Neural progenitor cell (in vitro differentiated cells): ENCODE measurements at regions not wholly inside any gene's neighbourhood (a gene's known extent, or its start where the extent isn't known, plus 50 kb on each side); places are given as distances from the start of the nearest gene placed in this dataset.
A peak's percentile ranks its signal among the peaks of the same experiment; 100 is the strongest.

ENCODE experiments used
- CTCF ChIP-seq: fragments of 200-600 bp; sonication (generic); IDR thresholded peaks from 2 replicates; pipeline ENCODE4 v1.5.1; 2017; ENCODE audit warnings: antibody characterized with exemption, mild to moderate bottlenecking
- EZH2phosphoT487 ChIP-seq: fragments of 200-600 bp; sonication (generic); IDR thresholded peaks from 2 replicates; pipeline ENCODE4 v1.6.1; 2017; ENCODE audit warnings: antibody characterized with exemption

- TF ChIP-seq CTCF (peak; percentile 89), EZH2phosphoT487 (no peak)
These were observed 99.9 kb upstream of the FGF3 start for GRCh38 chr11:69918938-69919650.
